Stimulated activated CD8-positive, alpha-beta memory T cell treated with anti-CD3 and anti-CD28 coated beads, Interleukin-4, amount 100 ng/mL, for 48 hours (primary cell): ENCODE measurements at regions not wholly inside any gene's neighbourhood (a gene's known extent, or its start where the extent isn't known, plus 50 kb on each side); places are given as distances from the start of the nearest gene placed in this dataset.
"Not testable (repeated sequence)": the region's sequence is repeated elsewhere in the genome, so short reads cannot be mapped to it uniquely, and the experiment has no call there.

Experiments used
- DNase-seq: peaks from one replicate; pipeline ENCODE4 v3.0.0-alpha.2; 2020

DNA sequence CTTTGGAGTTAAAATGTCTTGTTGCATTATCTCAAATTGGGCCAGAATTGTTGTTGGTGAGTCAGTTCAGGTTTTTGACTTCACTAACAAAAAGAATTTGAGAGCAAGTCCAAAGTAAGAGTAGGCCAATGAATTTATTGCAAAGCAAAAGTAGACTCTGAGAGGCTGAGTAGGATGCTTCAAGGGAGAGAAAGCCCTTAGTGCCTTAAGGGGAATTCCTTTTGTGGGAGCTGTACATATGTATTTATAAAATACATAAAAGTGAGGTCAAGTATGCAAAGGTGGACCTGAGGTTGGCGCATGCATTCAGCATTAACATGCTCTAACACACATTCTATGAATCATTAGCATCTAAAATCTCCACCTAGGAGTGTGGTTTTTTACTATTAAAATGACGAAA is 565.4 kb downstream of the GRXCR1 start:
- DNase-seq: no peak

DNA sequence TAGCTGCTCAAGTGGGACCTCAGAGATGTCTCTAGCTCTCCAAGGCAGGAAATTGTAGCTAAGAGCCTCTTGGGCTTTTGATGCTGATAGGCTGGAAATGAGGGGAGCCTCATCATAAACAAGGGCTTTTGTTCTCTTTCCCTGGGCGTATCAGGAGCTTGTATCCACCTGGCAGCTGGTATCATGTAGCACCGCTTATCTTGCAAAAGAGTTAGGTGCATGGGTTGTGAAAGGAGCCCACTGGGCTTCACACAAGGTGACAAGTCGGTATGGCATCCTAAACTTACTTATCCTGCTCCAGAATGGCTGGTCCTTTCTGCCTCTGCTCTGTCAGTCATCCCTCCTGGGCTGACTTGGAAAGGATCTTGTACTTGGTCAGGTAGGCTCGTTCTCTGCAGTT is 565.8 kb downstream of the GRXCR1 start:
- no peak for DNase-seq

DNA sequence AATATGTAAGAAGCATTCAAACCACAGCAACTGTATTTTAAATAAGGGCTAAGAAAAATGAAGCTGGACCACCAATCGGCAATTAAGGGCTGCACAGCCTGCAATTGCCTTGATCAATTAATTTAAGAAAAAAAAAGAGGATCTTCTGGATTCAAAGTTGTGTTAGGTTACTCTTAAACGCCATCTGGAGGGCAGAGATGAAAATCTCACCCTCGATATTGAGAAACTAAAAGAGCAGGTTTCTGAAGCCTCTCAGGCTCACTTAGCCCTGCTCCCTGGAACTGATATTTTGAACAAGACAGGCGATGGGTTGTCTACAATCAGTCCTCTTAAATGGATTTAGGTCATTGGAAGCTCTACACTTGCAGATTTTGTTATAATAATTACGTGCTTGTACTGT is 579.4 kb downstream of the GRXCR1 start:
- no peak for DNase-seq

DNA sequence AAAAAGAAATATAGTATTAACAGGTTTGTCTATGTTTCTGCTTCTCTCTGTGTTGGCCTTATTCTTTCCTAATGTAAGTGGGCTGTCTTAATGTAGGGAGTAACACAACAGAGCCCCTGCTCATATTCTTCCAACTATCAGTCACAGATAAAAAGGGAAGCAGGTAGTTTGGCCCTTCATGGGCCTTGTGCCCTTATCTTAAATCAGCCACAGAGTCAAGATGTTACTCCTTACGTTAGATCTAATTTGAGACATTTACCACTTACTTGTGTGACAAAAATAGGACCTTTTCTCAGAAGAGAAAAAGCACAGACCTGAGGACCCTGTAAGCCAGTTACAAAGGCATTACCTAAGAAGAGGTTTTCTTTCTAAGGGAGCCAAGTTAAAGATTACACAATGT is 589.0 kb downstream of the GRXCR1 start:
- DNase-seq: no peak

DNA sequence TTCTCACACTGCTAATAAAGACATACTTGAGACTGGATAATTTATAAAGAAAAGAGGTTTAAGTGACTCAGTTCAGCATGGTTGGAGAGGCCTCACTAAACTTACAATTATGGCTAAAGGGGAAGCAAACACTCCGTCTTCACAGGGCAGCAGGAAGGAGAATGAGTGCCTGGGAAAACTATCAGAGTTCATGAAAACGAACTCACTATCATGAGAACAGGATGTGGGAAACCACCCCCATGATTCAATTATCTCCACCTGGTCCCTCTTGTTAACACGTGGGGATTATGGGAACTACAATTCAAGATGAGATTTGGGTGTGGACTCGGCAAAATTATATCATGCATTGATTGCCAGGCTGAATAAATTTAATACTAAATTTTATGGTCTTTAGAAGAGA is 592.7 kb downstream of the GRXCR1 start:
- DNase-seq: no peak

DNA sequence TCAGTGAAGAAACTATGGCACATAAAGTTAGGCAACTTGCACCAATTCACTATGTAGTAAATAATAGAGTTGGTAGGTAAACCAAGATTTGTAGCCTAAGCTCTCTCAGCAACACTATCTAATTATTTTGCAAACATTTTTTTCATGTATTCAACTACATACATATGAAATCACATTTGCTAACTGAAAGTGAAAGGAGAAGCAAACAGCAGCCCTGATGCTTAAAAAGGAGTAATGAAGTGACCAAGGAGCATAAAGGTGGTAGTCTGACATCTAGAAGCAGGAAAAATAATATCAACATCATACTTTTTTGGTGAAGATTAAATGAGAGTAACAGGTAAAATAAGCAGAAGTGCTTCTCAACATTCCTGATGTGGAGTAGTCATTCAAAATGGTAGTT is 603.7 kb downstream of the GRXCR1 start:
- no peak for DNase-seq

DNA sequence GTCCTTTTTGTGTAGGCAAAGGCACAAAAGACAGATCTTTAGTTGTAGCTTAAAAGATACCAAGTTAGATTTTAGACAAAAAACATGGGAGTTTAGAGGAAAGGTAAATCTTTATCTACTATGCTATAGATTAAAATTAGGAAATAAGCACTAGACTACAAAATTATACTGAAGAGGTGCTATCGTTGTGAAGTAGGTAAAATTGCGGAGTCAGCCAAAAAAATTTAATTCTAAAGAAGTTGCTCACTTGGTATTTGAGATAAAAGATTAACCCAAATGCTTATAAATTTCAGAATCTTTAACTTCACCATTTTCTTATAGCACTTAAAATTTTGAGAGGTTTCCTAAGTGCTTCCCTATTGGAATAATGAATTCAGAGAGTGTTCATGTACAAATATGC is 604.1 kb downstream of the GRXCR1 start:
- DNase-seq: no peak

DNA sequence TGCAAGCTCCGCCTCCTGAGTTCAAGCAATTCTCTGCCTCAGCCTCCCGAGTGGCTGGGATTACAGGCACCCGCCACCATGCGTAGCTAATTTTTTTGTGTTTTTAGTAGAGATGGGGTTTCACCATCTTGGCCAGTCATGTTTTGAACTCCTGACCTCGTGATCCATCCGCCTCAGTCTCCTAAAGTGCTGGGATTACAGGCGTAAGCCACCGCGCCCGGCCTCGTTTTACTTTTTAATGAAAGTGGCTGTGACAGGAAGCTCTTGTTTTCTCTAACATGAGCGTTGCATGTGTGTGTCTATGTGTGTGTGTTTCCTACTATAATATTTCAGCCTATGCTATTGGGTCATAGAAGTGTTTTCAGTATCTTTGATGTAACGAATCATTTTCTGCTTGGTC is 613.3 kb downstream of the GRXCR1 start:
- DNase-seq: not testable (repeated sequence)

DNA sequence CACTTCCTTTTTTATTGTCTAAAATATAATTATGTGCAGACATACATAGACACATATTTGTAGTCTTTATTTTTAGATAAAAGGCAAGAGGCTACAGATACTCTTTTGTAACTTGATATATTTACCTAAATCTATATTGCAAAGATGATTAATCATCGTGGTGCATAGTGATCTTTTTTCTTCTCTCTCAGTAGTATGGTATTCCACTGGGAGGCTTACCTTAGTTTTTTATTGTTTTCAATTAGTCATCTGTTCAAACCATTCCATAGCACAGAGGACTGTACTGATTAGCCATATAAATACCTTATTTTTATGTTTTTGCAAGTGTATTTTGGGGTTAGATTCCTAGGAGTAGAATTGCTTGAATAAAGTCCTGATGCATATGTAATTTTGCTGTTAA is 619.7 kb downstream of the GRXCR1 start:
- no peak for DNase-seq

DNA sequence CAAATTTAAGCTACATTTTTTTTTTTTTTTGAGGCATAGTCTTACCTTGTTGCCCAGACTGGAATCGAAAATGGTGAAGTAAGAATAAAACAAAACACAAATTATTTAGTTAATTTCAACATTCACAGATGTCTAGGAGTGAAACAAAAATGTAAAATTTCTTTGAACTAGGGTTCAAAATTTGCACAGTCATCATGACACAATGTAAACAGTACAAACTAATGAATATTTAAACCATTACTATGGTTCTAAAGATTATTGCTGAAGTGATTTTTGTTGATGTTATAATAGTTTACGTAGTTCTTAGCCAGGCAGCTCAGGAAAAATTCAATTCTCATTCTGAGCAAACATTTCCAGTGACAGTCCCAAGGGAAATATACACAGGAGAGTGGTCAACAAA is 633.1 kb downstream of the GRXCR1 start:
- DNase-seq: no peak

DNA sequence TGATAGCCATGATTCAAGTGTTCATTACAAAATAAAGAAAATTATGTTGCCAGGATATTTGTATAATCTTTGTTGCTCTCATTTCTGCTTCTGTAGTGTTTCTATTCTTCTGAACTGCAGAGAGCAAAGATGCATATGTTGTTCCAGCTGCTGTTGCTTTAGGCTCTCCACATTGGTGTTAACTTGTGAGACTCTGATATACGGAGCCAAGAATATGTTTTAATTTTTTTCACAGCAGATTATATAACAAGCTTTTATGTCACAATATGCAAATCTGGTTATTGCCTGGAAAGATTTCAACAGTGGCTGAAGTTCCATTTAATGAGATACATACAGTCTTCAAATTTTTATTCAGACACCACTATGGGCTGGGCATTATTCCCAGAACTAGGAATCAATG is 655.0 kb downstream of the GRXCR1 start:
- DNase-seq: no peak

DNA sequence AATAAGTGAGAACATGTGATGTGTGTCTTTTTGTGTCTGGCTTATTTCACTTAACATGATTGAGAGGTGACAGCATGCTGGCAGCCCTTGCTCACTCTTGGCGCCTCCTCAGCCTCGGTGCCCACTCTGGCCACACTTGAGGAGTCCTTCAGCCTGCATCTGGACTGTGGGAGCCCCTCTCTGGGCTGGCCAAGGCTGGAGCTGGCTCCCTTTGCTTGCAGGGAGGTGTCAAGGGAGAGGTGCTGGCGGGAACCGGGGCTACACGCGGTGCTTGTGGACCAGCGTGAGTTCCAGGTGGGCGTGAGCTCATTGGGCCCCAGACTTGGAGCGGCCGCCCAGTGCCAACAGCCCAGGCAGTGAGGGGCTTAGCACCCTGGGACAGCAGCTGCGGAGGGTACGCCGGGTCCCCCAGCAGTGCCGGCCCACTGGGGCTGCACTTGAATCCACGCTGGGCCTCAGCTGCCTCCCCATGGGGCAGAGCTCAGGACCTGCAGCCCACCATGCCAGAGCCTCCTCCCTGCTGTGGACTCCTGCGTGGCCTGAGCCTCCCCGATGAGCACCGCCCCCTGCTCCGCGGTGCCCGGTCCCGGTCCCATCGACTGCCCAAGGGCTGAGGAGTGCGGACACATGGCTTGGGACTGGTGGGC is 658.6 kb downstream of the GRXCR1 start:
- DNase-seq: no peak

DNA sequence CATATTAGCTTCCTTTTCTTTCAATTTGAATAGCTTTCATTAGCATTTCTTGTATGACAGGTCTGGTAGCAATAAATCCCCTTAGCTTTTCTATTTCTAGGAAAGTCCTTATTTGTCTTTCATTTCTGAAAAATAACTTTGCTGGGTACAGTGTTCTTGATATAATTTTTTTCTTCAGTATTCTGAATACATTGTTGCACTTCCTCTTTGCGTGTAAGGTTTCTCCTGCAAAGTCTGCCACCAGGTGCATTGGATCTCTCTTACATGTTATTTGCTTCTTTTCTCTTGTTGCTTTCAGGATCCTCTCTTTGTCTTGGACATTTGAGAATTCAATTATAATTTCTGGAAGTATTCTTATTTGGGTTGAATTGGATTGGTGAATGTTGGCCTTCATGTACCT is 663.7 kb downstream of the GRXCR1 start:
- DNase-seq: no peak

DNA sequence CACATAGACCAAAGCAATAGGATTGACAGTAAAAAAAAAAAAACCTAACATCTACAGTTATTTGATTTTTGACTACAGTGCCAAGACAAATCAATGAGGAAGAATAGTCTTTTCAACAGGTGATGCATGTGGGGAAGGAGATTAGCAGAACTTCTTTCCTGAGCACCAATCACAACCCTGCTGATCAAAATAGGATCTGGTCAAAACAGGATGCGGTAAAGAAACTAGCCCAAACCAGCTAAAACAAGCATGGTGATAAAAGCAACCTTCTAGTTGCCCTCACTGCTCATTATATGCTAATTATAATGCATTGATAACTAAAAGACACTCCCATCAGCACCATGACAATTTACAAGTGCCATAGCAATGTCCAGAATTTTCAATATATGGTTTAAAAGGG is 667.5 kb downstream of the GRXCR1 start:
- DNase-seq: no peak

DNA sequence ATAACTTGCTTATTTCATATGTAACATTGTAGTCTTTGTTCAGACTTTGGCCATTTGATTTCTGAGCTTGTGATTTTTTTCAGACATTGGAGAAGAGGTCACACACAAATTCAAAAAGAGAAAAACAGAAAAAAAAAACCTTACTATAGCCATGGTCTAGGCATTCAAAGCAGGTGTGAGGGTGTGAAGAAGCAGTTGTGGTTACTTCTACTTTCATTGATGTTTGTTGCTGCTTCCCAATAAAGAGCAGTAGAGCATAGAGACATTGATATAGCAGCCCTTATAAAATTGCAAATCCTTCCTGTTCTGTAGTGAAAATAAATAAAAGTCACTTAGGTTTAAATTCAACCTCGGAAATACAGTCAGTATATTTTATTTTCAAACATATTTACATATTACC is 671.6 kb downstream of the GRXCR1 start:
- no peak for DNase-seq

DNA sequence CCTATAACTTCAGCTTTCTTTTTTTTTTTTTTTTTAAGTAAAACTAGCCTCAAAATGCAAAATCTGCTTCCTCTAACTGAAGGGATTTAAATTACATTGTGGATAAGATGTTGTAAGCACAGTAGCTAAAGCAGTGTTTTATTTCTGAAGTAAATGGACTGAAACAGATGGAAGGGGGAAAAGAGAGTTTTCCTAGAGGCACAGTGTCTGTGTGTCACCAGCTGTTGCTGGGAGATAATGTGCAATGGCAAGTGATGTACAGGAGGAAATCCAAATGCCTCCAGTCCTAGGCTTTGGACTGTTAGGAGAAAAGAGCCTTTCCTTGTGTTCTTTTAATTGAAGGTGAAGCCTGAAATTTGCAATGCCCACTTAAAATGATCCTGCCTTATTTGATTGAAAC is 672.1 kb downstream of the GRXCR1 start:
- no peak for DNase-seq

DNA sequence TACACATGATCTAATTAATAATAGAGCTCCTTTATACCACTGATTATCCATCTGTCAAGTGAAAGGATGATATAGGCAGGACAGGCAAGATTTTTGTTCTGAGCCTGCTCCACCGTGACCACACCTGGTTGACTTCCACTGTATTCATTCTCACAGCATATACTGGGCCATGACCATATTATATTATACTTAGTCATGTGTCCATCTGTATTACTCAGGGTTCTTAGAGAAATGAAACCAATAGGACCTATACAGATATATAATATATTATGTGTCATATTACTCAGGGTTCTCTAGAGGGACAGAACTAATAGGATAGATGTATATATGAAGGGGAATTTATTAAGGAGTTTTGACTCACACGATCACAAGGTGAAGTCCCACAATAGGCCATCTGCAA is 675.1 kb downstream of the GRXCR1 start:
- DNase-seq: no peak

DNA sequence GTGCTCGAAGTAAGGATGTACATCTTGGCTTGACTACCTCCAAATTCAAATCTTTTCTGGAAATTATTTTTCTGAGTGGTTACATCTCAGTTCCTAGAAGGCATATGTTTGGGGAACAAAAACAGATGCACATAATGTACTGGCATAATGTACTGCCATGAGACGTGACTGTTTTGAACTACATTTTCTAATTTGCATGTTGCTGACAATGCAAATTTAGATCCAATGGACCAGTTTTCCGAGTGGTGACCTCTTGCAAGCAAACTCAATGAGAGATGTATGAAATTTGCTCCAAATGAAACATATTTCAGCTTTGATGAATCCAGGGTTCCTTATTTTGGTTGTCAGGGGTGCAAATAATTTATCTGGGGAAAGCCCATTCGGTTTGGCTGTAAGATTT is 694.3 kb downstream of the GRXCR1 start:
- DNase-seq: no peak

DNA sequence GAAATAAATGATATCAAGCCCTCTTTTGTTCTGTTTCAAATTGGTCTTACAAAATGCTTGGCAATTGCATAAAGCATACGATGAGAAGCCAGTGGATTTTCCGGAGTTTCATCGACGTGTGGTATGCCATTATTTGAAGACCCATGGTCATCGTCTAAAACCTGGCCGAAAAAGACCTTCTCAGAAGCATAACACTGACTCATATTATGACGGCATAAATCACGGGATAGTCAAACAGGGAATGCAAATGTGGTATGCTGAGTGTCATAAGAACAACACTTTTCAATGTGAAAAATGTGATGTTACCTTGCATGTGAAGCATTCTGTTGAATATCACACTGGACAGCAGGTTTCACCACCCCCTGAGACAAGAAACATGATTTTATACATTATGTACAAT is 695.2 kb downstream of the GRXCR1 start:
- DNase-seq: no peak

DNA sequence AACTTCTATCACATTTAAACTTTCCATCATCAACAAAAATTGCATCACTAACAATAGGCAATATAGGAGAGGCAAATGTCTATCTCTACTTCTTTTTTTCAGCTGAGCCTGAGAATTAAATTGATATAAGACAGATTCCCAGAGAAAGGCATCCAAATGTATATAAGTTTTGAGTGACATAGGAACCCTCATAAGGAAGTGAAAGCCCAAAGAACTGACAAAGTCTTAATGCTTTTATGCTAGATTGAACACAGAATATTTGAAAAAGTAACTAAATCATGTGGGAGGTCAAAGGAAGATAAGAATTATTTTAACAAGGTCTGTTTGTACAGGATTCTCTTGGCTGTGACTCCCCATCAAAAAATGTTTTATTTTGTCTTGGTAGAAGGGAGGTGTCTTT is 714.9 kb downstream of the GRXCR1 start:
- DNase-seq: no peak

DNA sequence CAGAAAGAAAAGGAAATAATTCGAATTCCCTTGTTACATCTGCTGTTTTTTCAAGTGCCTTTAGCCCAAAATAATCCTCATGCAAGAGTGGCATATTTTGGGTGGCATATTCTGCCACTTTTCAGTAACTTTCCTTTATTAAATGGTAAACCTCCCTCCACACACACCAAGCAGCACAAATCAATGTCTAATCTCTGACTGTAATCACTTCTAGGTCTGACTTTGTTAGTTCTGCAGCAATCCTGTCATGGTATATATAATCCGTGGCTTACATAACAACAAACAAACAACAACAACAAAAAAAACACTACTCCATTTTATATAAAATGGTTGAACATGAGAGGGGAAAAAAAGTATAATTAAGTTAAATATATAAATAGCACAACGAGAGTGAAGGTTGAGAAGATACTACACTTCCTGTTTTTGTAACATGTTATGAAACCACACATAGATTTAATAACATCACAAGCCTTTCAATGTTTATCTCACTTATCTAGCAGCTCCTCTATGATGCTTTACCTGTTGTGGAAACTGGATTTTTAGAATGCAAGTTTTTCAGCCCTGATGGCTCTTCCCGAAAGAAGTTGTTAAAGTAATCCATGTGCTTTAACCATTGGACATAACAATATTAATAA is 715.4 kb downstream of the GRXCR1 start:
- DNase-seq: no peak

DNA sequence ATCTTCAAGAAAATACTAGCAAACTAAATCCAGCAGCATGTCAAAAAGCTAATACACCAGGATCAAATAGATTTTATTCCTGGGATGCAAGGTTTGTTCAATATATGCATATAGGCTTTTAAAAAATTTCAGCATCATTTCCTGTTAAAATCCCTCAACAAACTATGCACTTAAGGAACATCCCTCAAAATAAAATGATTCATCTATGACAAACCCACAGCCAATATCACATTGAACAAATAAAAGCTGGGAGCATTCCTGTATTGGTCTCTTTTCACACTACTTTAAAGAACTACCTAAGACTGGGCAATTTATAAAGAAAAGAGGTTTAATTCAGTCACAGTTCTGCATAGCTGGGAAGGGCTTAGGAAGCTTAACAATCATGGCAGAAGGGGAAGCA is 726.7 kb downstream of the GRXCR1 start:
- no peak for DNase-seq

DNA sequence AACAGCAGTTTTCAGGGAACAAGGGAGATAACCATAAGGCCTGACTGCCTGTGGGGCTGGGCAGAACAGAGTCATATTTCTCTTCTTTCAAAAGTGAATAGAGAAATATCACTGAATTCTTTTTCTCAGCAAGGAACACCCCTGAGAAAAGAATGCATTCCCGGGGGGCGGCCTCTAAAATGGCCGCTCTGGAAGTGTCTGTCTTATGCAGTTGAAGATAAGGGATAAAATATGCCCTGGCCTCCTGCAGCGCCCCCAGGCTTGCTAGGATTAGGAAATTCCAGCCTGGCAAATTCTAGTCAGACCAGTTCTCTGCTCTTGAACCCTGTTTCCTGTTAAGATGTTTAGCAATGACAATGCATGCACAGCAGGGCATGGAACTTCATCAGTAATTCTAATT is 745.4 kb downstream of the GRXCR1 start:
- not testable (repeated sequence) for DNase-seq

DNA sequence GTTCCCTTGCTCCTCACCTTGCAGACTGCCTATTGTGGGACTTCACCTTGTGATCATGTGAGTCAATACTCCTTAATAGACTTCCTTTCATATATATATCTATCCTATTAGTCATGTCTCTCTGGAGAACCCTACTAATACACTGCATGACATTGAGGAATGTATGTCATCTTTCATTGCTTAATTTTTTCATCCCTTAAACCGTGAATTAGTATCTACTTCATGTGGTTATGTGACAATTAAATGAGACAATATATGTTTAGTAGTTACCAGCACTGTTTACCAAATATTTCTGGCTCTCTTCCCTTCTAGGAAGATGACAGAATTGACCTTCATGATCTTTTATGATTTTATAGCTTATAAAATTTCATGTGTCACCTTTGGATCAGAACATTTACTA is 759.5 kb downstream of the GRXCR1 start:
- no peak for DNase-seq

DNA sequence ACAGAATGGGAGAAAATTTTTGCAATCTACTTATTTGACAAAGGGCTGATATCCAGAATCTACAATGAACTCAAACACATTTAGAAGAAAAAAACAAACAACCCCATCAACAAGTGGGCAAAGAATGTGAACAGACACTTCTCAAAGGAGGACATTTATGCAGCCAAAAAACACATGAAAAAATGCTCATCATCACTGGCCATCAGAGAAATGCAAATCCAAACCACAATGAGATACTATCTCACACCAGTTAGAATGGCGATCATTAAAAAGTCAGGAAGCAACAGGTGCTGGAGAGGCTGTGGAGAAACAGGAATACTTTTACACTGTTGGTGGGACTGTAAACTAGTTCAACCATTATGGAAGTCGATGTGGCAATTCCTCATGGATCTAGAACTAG is 767.0 kb downstream of the GRXCR1 start:
- DNase-seq: not testable (repeated sequence)
